Neural crest cell (in vitro differentiated cells): ENCODE measurements at regions not wholly inside any gene's neighbourhood (a gene's known extent, or its start where the extent isn't known, plus 50 kb on each side); places are given as distances from the start of the nearest gene placed in this dataset.

Experiments
- DNase-seq: peaks from one replicate; pipeline ENCODE4 v3.0.0; 2021; ENCODE audit warnings: low read depth, mixed read lengths, low spot score
- H3K27ac Mint-ChIP-seq: one replicate; pipeline ENCODE4 v1.8.0; 2021; ENCODE audit warnings: mild to moderate bottlenecking, mixed read lengths; ENCODE audit not compliant: unreplicated experiment
- H3K27me3 Mint-ChIP-seq: 2 replicates; pipeline ENCODE4 v1.8.0; 2021; ENCODE audit warnings: low read depth, mild to moderate bottlenecking, mixed read lengths
- H3K36me3 Mint-ChIP-seq: 2 replicates; pipeline ENCODE4 v1.8.0; 2021; ENCODE audit warnings: low read depth, mild to moderate bottlenecking, mixed read lengths
- H3K4me1 Mint-ChIP-seq: 2 replicates; pipeline ENCODE4 v1.8.0; 2021; ENCODE audit warnings: mixed read lengths
- H3K4me3 Mint-ChIP-seq: one replicate; pipeline ENCODE4 v1.8.0; 2021; ENCODE audit warnings: mild to moderate bottlenecking, mixed read lengths
- H3K9me3 Mint-ChIP-seq: 2 replicates; pipeline ENCODE4 v1.8.0; 2021; ENCODE audit warnings: mixed read lengths
- CTCF ChIP-seq: fragments of 200-600 bp; sonication (generic); conservative IDR thresholded peaks from 2 replicates; pipeline ENCODE4 v1.5.0; 2021; ENCODE audit warnings: antibody characterized with exemption, mild to moderate bottlenecking

DNA sequence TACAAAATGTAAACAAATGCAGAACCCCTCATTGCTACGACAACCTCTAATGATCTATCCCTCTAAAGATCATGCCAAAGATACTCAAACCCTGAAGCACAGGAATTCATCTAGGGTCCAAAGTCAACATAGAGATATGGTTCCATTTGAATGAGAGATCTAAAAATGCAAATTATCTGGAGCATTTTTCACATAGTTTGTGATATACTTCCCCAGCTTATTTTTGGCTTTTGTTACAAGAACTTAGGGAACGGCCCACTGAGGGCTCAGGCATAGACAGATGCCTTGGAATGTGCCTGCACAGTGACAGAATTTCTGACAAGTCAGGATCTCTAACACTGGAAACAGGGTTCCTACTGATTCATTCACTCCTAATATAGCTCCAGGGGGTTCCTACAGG, 258.9 kb upstream of the THBS1 start:
- no peak overlapping the region for H3K4me3 Mint-ChIP-seq
- no peaks in the 10 kb centered on the region for H3K4me1 Mint-ChIP-seq
- DNase-seq: no peak
- no peak for TF ChIP-seq CTCF
- peaks cover 4% of the 10 kb centered on the region for H3K36me3 Mint-ChIP-seq
- H3K27ac Mint-ChIP-seq: no peak overlapping the region
- peaks cover 10% of the 10 kb centered on the region for H3K9me3 Mint-ChIP-seq
- no peaks in the 10 kb centered on the region for H3K27me3 Mint-ChIP-seq

GRCh38 chr15:39323157-39323556, 257.7 kb upstream of the THBS1 start:
- Mint-ChIP-seq H3K36me3 (peaks cover 4% of the 10 kb centered on the region), H3K4me3 (no peak overlapping the region), H3K27me3 (no peaks in the 10 kb centered on the region), H3K27ac (no peak overlapping the region), H3K4me1 (no peaks in the 10 kb centered on the region), H3K9me3 (peaks cover 10% of the 10 kb centered on the region)
- no peak for TF ChIP-seq CTCF
- no peak for DNase-seq

GRCh38 chr15:39323706-39324105, 257.2 kb upstream of the THBS1 start:
- Mint-ChIP-seq H3K27ac (no peak overlapping the region), H3K27me3 (no peaks in the 10 kb centered on the region), H3K4me1 (no peaks in the 10 kb centered on the region), H3K4me3 (no peak overlapping the region), H3K36me3 (peaks cover 4% of the 10 kb centered on the region), H3K9me3 (peaks cover 10% of the 10 kb centered on the region)
- DNase-seq: no peak
- no peak for TF ChIP-seq CTCF

- Mint-ChIP-seq H3K4me3 (no peak overlapping the region), H3K27ac (no peak overlapping the region), H3K36me3 (no peaks in the 10 kb centered on the region)
These were observed 254.4 kb upstream of the THBS1 start for GRCh38 chr15:39326306-39326975.

DNA sequence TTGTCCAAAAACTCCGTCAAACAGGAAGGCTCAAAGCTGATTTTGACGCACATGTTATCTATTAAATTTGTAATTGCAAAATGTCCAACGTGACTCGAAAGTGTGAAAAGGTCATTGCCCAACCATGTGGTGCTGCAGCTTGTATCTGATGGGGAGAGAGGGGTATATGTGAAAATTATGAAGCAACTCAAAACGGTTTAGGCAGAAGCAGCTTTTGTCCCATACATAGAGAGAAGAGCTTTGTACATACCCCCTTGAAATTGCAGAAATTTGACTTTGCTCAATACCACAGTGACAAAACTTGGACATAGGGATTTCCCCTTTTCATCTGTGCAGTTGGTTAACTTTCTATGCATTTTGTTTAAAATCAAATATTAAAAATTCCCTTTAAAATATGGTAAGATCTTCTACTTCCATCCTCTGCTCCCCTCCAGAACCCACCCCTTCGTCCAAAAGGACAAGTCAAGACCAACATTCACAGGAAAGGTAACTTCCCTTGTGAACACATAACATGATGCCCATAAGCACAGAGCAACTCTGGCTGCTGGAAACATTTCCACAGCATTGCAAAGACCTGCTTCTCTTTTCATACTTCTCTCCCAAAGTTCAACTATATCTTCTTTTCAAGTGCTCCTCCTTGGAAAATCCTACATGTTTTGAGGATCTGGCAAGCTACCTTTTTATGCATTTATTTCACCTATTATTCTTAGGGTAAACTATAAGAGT, 253.7 kb upstream of the THBS1 start:
- Mint-ChIP-seq H3K36me3 (no peaks in the 10 kb centered on the region), H3K4me3 (no peak overlapping the region), H3K27me3 (no peaks in the 10 kb centered on the region), H3K4me1 (no peaks in the 10 kb centered on the region), H3K27ac (no peak overlapping the region), H3K9me3 (no peaks in the 10 kb centered on the region)
- no peak for TF ChIP-seq CTCF
- no peak for DNase-seq

More at GRCh38 chr15:39326306-39326975, 254.4 kb upstream of the THBS1 start:
- Mint-ChIP-seq H3K9me3 (peaks cover 3% of the 10 kb centered on the region), H3K4me1 (no peaks in the 10 kb centered on the region), H3K27me3 (no peaks in the 10 kb centered on the region)
- TF ChIP-seq CTCF: no peak
- no peak for DNase-seq
